Gastrocnemius medialis (tissue), 4 donors: ENCODE measurements at regions not wholly inside any gene's neighbourhood (a gene's known extent, or its start where the extent isn't known, plus 50 kb on each side); places are given as distances from the start of the nearest gene placed in this dataset.

Source experiments
- POLR2A ChIP-seq, 2 donors: fragments of 450-650 bp; IDR thresholded peaks; one replicate each; pipeline ENCODE4 v1.6.1; 2017; ENCODE audit warnings: antibody characterized with exemption in 2 of 2, mild to moderate bottlenecking in 2 of 2, moderate library complexity in 2 of 2
- TF ChIP-seq, protein P1 (sequence below), 5 experiments: fragments of 450-650 bp in 3 of 5; fragments of 200-600 bp in 2 of 5; sonication (generic) in 2 of 5; IDR thresholded peaks in 4 of 5; conservative IDR thresholded peaks in 1 of 5; 1 replicate in 4 of 5; 2 replicates in 1 of 5; pipeline ENCODE4 v1.5.1; 2016 to 2019; ENCODE audit warnings: antibody characterized with exemption in 5 of 5, mild to moderate bottlenecking in 3 of 5, moderate library complexity in 3 of 5

- TF ChIP-seq, protein P1, sequence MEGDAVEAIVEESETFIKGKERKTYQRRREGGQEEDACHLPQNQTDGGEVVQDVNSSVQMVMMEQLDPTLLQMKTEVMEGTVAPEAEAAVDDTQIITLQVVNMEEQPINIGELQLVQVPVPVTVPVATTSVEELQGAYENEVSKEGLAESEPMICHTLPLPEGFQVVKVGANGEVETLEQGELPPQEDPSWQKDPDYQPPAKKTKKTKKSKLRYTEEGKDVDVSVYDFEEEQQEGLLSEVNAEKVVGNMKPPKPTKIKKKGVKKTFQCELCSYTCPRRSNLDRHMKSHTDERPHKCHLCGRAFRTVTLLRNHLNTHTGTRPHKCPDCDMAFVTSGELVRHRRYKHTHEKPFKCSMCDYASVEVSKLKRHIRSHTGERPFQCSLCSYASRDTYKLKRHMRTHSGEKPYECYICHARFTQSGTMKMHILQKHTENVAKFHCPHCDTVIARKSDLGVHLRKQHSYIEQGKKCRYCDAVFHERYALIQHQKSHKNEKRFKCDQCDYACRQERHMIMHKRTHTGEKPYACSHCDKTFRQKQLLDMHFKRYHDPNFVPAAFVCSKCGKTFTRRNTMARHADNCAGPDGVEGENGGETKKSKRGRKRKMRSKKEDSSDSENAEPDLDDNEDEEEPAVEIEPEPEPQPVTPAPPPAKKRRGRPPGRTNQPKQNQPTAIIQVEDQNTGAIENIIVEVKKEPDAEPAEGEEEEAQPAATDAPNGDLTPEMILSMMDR (IDR thresholded peaks at IDR 0.05 in 4 of 5, conservative IDR thresholded peaks at IDR 0.05 in 1 of 5), result no peak
- TF ChIP-seq POLR2A (IDR thresholded peaks at IDR 0.05), result no peak
Observed at GRCh38 chr10:131429141-131429540, 117.6 kb upstream of the TCERG1L start.
